GM12874 (cell line): ENCODE measurements at regions not wholly inside any gene's neighbourhood (a gene's known extent, or its start where the extent isn't known, plus 50 kb on each side); places are given as distances from the start of the nearest gene placed in this dataset.

Experiments used
- TF ChIP-seq, protein P1 (sequence below): IDR thresholded peaks from 2 replicates; pipeline ENCODE4 v1.5.1; 2011; ENCODE audit warnings: low read depth, mild to moderate bottlenecking, control low read depth, low read length, moderate library complexity; ENCODE audit not compliant: insufficient read depth

DNA sequence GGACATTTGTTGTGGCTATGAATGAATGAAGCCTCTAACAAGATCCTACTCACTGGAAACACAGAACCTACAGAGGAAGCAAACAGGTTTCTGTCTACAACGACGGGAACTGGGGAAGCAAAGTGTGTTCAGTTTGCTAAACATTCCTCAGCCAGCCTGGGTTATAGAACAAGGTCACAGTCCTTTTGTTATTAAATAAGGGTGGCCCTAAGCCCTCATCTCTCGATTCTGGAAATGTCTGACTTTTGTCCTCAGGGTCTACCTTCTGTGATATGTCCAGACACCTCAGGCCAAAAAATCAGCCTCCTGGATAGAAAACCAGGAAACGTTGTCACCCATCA, 64.6 kb upstream of the ARHGEF7 start:
- TF ChIP-seq, protein P1, sequence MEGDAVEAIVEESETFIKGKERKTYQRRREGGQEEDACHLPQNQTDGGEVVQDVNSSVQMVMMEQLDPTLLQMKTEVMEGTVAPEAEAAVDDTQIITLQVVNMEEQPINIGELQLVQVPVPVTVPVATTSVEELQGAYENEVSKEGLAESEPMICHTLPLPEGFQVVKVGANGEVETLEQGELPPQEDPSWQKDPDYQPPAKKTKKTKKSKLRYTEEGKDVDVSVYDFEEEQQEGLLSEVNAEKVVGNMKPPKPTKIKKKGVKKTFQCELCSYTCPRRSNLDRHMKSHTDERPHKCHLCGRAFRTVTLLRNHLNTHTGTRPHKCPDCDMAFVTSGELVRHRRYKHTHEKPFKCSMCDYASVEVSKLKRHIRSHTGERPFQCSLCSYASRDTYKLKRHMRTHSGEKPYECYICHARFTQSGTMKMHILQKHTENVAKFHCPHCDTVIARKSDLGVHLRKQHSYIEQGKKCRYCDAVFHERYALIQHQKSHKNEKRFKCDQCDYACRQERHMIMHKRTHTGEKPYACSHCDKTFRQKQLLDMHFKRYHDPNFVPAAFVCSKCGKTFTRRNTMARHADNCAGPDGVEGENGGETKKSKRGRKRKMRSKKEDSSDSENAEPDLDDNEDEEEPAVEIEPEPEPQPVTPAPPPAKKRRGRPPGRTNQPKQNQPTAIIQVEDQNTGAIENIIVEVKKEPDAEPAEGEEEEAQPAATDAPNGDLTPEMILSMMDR, result no peak

DNA sequence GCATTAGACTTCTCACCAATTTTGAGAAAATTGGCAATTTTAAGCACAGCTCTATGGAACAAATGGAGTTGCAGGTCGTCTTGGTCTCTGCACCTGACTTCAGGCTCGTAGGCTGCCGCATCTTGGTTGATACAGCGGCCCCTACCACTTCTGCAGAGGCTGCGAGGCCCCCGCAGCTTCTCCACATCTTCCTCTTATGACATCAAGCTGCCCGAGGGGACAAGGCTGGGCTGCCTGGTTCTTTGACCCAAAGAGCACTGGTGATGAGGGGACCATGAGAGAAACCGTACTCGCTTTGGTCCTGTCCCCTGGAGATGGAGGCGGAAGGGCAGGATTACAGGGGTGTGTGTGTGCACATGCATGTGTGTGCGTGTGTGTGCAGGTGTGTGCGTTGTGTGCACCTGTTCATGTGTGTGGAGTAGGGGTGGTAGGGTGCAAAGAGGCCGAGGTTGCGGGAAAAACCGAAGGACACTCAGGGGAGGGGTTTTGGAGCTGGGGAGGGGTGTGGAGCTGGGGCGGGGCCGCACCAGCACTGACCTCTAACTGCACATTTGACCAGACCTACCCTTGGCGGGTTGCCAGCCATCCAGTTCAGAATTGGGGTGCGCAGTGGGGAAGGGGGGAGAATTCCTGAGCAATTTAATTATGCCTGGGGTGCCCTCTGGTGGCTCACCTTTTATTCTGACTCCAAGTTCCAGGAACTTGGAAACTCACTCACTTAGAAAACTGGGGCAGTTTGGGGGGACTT, 65.1 kb upstream of the ARHGEF7 start:
- TF ChIP-seq, protein P1, result no peak; the same call in 1 of the 2 replicates

DNA sequence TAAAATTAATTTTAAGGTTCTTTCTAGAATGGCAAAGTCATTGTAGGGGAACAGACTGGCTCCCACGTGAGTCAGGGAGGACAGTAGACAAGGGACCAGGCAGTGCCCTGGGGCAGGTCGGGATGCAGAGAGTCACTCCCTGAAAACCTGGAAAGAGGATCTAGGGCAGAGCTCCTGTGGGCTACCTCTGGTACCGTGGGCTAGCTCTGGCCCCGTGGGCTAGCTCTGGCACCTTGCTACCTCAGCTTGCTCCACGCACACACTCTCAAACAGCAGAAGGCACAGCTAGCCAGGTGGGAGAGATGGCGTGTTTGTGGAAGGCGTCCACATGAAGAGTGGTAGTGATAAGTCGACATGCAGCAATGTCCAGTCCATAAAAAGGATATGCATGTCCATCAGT, 66.7 kb upstream of the ARHGEF7 start:
- TF ChIP-seq, protein P1, result no peak

DNA sequence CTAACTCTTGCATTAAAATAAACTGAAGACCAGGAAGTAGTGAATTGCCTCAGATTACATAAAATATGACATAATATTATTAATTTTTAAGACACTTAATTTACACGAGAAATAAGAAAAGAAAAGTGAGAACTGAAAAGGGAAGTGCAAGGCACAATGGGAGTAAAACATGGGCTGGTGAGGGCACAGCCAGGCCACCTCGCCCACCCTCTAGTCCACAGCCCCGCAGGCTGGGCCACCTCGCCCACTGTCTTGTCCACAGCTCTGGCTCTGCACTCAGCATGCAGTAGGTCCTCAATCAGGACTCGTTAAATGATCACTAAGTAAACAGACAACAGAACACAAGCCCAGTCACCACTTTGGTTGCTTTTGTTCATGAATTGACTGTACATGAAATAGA, 67.8 kb upstream of the ARHGEF7 start:
- TF ChIP-seq, protein P1, result no peak

DNA sequence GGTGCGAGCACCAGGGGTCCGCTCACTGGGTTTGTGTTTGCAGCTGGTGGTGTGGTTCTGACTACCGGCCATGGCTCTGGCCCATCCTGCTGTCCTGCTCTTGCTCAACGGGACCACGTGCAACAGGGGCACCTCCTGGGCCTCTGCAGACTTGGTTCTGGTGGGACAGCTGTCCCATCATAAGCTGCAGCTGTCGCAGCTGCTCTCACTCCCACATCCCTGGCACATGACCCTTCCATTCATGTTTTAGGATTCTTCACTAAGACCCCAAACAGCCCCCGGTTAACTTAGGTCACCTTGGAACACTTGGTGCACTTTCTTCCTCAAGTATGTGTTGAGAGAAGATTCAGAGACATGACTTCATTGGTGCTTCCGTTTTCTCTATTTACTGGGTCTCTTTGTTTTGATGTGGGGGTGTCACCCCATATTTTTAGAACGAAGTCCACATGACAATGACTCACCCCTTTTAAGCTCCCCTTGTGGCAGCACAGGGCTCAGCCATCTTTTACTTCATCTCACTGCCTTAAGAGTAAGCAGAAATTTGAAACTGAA, 68.4 kb upstream of the ARHGEF7 start:
- TF ChIP-seq, protein P1, result 0 out of 2 replicates have a peak, but pooled peaks have one; percentile 16

DNA sequence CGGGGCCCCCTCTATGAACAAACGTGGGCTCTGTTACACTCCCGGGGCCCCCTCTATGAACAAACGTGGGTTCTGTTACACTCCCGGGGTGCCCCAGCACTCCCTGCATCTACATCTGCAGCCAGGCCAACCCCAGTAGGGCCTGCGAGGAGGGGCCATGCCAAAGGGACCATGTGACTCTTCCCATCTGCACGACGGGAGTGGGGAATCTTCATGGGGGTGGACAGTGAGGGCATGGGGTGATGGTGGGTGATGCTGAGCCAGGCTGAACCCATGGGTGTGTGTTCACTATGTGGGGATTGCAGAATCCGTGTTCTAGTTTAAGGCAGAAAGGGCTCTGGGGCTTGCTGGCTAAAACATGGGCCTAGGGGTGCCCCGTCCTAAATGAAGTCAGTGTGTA, 69.9 kb upstream of the ARHGEF7 start:
- TF ChIP-seq, protein P1, result no peak

DNA sequence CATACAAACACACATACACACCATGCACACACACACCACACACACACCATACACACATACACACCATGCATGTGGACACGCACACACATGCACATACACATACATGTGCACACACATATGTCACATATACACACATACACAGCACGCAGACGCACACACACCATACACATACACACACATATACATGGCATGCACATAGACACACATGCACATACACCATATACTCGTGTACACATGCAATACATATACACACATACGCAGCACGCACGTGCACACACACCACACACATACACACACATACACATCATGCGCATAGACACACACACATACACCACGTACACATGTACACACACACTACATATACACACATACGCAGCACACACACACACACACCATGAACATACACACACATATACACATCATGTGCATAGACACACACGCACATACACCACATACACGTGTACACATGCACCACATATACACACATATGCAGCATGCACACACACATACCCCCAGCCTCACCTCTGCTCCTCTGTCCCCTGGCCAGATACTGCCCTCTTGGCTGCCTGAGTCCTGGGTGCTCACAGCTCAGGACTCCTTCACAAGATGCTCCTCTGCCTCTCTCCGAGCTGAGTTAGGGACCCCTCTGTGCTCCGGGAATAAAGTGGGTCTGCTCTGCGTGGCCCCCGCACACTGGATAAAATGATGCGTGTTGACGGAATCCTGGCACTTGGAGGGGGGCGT, 70.9 kb upstream of the ARHGEF7 start:
- TF ChIP-seq, protein P1, result no peak
